SK-N-SH (cell line): ENCODE measurements at regions not wholly inside any gene's neighbourhood (a gene's known extent, or its start where the extent isn't known, plus 50 kb on each side); places are given as distances from the start of the nearest gene placed in this dataset.

Source experiments
- CTCF ChIA-PET: fragments of 300-600, 350-600 bp; formaldehyde crosslinking; extraction: SDS; loops from one replicate; lab custom pipeline; 2021; lab: Yijun Ruan, JAX
- POLR2A ChIA-PET: fragments of 350-600 bp; sonication (Branson Sonifier 250); formaldehyde crosslinking; extraction: SDS; loops from one replicate; lab custom pipeline; 2020; ENCODE audit warnings: antibody characterized with exemption, inconsistent platforms; lab: Yijun Ruan, JAX
- DNase-seq: peaks from one replicate; pipeline ENCODE4 v3.0.0; 2012
- H2AFZ ChIP-seq: fragments of 200-600 bp; sonication (generic); 2 replicates; pipeline ENCODE4 v1.8.1; 2016; ENCODE audit warnings: antibody characterized with exemption, mild to moderate bottlenecking, low read depth
- H3F3A ChIP-seq: fragments of 200-600 bp; sonication (generic); replicated peaks from 2 replicates; pipeline ENCODE3; 2016; ENCODE audit warnings: antibody characterized with exemption, mild to moderate bottlenecking; ENCODE audit not compliant: insufficient read depth
- H3K27ac ChIP-seq, 2 experiments: fragments of 200-500 bp in 1 of 2; fragments of 200-600 bp in 1 of 2; sonication (Bioruptor generic) in 1 of 2; sonication (generic), shearing (Covaris generic) in 1 of 2; 2 replicates each; pipeline versions ENCODE4 v1.5.1 to v1.6.1; 2014 to 2016; ENCODE audit warnings: low read depth in 2 of 2, inconsistent platforms in 1 of 2, low read length in 1 of 2, mild to moderate bottlenecking in 1 of 2, mixed read lengths in 1 of 2
- H3K27me3 ChIP-seq: fragments of 200-600 bp; sonication (generic), shearing (Covaris generic); 2 replicates; pipeline ENCODE4 v1.6.1; 2016; ENCODE audit warnings: mixed run types; ENCODE audit not compliant: insufficient read depth
- H3K36me3 ChIP-seq, 2 experiments: fragments of 200-500 bp in 1 of 2; fragments of 200-600 bp in 1 of 2; sonication (Bioruptor generic) in 1 of 2; sonication (generic) in 1 of 2; replicated peaks in 1 of 2; 2 replicates each; pipeline versions ENCODE3 to v1.5.1; 2014 to 2016; ENCODE audit warnings: low read length in 1 of 2, mild to moderate bottlenecking in 1 of 2; ENCODE audit not compliant: insufficient read depth in 2 of 2, control insufficient read depth in 1 of 2
- H3K4me1 ChIP-seq, 2 experiments: fragments of 200-500 bp in 1 of 2; fragments of 200-600 bp in 1 of 2; sonication (Bioruptor generic) in 1 of 2; sonication (generic), shearing (Covaris generic) in 1 of 2; 2 replicates each; pipeline versions ENCODE4 v1.5.1 to v1.6.1; 2014 to 2016; ENCODE audit warnings: low read depth in 1 of 2, low read length in 1 of 2, mixed run types in 1 of 2; ENCODE audit not compliant: insufficient read depth in 2 of 2, control insufficient read depth in 1 of 2
- H3K4me2 ChIP-seq: fragments of 200-600 bp; sonication (generic), shearing (Covaris generic); 2 replicates; pipeline ENCODE4 v1.6.1; 2017; ENCODE audit warnings: mixed run types
- H3K4me3 ChIP-seq, 2 experiments: fragments of 200-500 bp in 1 of 2; fragments of 200-600 bp in 1 of 2; sonication (Bioruptor generic) in 1 of 2; sonication (generic), shearing (Covaris generic) in 1 of 2; 2 replicates each; pipeline versions ENCODE4 v1.5.1 to v1.8.1; 2014 to 2016; ENCODE audit warnings: low read depth in 2 of 2, inconsistent platforms in 1 of 2, low read length in 1 of 2, mild to moderate bottlenecking in 1 of 2, mixed read lengths in 1 of 2, moderate library complexity in 1 of 2
- H3K79me2 ChIP-seq: fragments of 200-600 bp; sonication (generic); 2 replicates; pipeline ENCODE4 v1.8.1; 2017; ENCODE audit warnings: mild to moderate bottlenecking; ENCODE audit not compliant: insufficient read depth
- H3K9ac ChIP-seq: fragments of 200-600 bp; sonication (generic); 2 replicates; pipeline ENCODE4 v1.6.1; 2017; ENCODE audit warnings: mixed run types
- H3K9me2 ChIP-seq: fragments of 200-600 bp; sonication (generic); 2 replicates; pipeline ENCODE4 v1.6.1; 2017; ENCODE audit warnings: mixed run types
- H3K9me3 ChIP-seq: fragments of 200-600 bp; sonication (generic); 2 replicates; pipeline ENCODE4 v1.6.1; 2017; ENCODE audit warnings: mixed run types, mild to moderate bottlenecking, moderate library complexity
- H4K20me1 ChIP-seq: fragments of 200-600 bp; sonication (generic); 2 replicates; pipeline ENCODE4 v1.6.1; 2017; ENCODE audit warnings: mild to moderate bottlenecking, mixed run types; ENCODE audit not compliant: insufficient read depth
- CHD2 ChIP-seq: fragments of 150-350 bp; IDR thresholded peaks from 2 replicates; pipeline ENCODE4 v1.6.1; 2018; ENCODE audit warnings: low read length; ENCODE audit not compliant: partially characterized antibody
- CTCF ChIP-seq: fragments of 200-600 bp; sonication (generic); IDR thresholded peaks from 2 replicates; pipeline ENCODE4 v1.6.1; 2017; ENCODE audit warnings: antibody characterized with exemption, mild to moderate bottlenecking, moderate library complexity
- FOXJ3 ChIP-seq: sonication (generic); formaldehyde crosslinking; IDR thresholded peaks from 2 replicates; pipeline ENCODE4 v1.5.1; 2020; ENCODE audit warnings: mild to moderate bottlenecking, missing genetic modification reagents
- FOXM1 ChIP-seq: IDR thresholded peaks from 2 replicates; pipeline ENCODE4 v1.4.0; 2012; ENCODE audit warnings: low read depth, mild to moderate bottlenecking
- GABPA ChIP-seq: IDR thresholded peaks from 2 replicates; pipeline ENCODE4 v1.4.0; 2012; ENCODE audit warnings: low read depth, mild to moderate bottlenecking
- GATA2 ChIP-seq: sonication (generic); formaldehyde crosslinking; IDR thresholded peaks from 2 replicates; pipeline ENCODE4 v1.5.0; 2020; ENCODE audit warnings: mild to moderate bottlenecking, missing genetic modification reagents
- JUND ChIP-seq: IDR thresholded peaks from 2 replicates; pipeline ENCODE4 v1.4.0; 2012
- MEF2A ChIP-seq: IDR thresholded peaks from 2 replicates; pipeline ENCODE4 v1.4.0; 2012; ENCODE audit warnings: low read depth, borderline replicate concordance
- MXI1 ChIP-seq: IDR thresholded peaks from 2 replicates; pipeline ENCODE4 v1.6.1; 2012; ENCODE audit warnings: mild to moderate bottlenecking, low read depth, low read length, improper control_type of control experiment
- NRF1 ChIP-seq: IDR thresholded peaks from 2 replicates; pipeline ENCODE4 v1.6.1; 2012; ENCODE audit warnings: low read depth, mild to moderate bottlenecking, low read length
- RCOR1 ChIP-seq: fragments of 150-350 bp; IDR thresholded peaks from 2 replicates; pipeline ENCODE4 v1.6.1; 2017; ENCODE audit warnings: antibody characterized with exemption, low read length
- REST ChIP-seq: IDR thresholded peaks from 2 replicates; pipeline ENCODE4 v1.6.1; 2012; ENCODE audit warnings: mild to moderate bottlenecking, low read depth, low read length, moderate library complexity
- RFX5 ChIP-seq: IDR thresholded peaks from 2 replicates; pipeline ENCODE4 v1.6.1; 2012; ENCODE audit warnings: mild to moderate bottlenecking, improper control_type of control experiment, low read length
- SIN3A ChIP-seq: IDR thresholded peaks from 2 replicates; pipeline ENCODE4 v1.6.1; 2012; ENCODE audit warnings: low read depth, mild to moderate bottlenecking, low read length, moderate library complexity, borderline replicate concordance
- SMC3 ChIP-seq: IDR thresholded peaks from 2 replicates; pipeline ENCODE4 v1.6.1; 2012; ENCODE audit warnings: low read depth, low read length, improper control_type of control experiment
- TAF1 ChIP-seq: IDR thresholded peaks from 2 replicates; pipeline ENCODE4 v1.6.1; 2012; ENCODE audit warnings: low read depth, mild to moderate bottlenecking, low read length, moderate library complexity, borderline replicate concordance
- TEAD4 ChIP-seq: IDR thresholded peaks from 2 replicates; pipeline ENCODE4 v1.4.0; 2012; ENCODE audit warnings: mild to moderate bottlenecking, borderline replicate concordance; ENCODE audit not compliant: insufficient read depth
- YY1 ChIP-seq: IDR thresholded peaks from 2 replicates; pipeline ENCODE4 v1.4.0; 2012; ENCODE audit warnings: low read depth, mild to moderate bottlenecking
- WGBS: methylation state at CpG from one replicate; pipeline ENCODE4 v1.1.6; 2017; ENCODE audit warnings: low lambda C conversion rate; 5-methylcytosine and 5-hydroxymethylcytosine counted together
- TF ChIP-seq, protein P1 (sequence below): IDR thresholded peaks from 2 replicates; pipeline ENCODE4 v1.4.0; 2012; ENCODE audit warnings: low read depth
- TF ChIP-seq, protein P2 (sequence below): fragments of 150-350 bp; IDR thresholded peaks from 2 replicates; pipeline ENCODE4 v1.6.1; 2017; ENCODE audit warnings: antibody characterized with exemption, low read length, low read depth, borderline replicate concordance
- TF ChIP-seq, protein P3 (sequence below): IDR thresholded peaks from 2 replicates; pipeline ENCODE4 v1.4.0; 2012; ENCODE audit warnings: low read depth, borderline replicate concordance

DNA sequence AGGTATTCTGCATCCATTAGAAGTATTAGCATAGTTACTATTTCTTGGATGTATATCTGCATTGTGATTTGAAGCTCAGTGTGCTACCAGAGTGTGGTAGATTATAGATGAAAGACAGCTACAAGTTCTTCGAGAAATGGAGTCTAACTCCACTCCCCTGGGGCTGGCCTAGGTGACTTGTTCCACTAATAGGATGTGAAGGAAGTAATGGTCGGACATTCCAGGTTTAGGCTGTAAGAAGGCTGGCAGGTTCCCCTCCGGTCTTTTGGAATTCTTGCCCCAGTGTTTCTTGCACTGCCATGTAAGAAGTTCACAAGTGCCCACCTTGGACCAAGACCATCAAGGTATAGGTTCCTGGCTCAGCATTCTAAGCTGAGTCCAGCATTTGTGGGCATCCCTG lies 236.4 kb downstream of the FLRT2 start:
- no peak overlapping the region for H3K4me3 ChIP-seq
- CTCF ChIA-PET: no interaction called here
- 0% methylated on average over 2 of the region's 3 CpGs for WGBS

DNA sequence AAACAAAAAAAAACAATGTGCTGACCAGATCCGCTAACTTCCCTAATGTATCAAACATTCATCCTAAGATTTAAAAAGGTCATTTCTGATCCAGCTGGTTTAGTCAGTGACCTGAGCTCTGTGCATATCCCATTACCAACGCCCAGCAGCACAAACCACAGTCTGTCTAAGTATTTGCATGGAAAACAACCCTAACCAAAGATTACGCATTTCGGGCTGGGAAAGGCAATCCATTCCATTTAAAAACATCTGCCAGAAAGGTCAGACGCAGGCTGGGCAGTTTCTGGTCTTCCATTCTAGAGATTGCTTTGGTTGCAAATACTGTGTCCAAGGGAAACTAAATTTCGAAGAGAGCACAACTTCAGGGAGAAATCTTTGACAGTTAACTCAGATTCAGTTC lies 234.9 kb downstream of the FLRT2 start:
- no peaks in the 10 kb centered on the region for H3K9me3 ChIP-seq
- POLR2A ChIA-PET: no interaction called here
- CTCF ChIA-PET: no interaction called here
- TF ChIP-seq TEAD4 (no peak), CTCF (no peak), REST (no peak), JUND (no peak), YY1 (no peak), MEF2A (no peak)

More for the DNA sequence above, 236.4 kb downstream of the FLRT2 start:
- Histone ChIP-seq H3K27ac (no peak overlapping the region), H3K4me2 (no peak overlapping the region), H3K36me3 (no peaks in the 10 kb centered on the region), H4K20me1 (no peaks in the 10 kb centered on the region), H3F3A (no peaks in the 10 kb centered on the region), H3K4me1 (no peaks in the 10 kb centered on the region), H3K9ac (no peak overlapping the region), H3K27me3 (no peaks in the 10 kb centered on the region; the same call in 1 of the 2 replicates), H3K9me2 (no peaks in the 10 kb centered on the region), H2AFZ (no peak overlapping the region), H3K79me2 (no peaks in the 10 kb centered on the region), H3K9me3 (no peaks in the 10 kb centered on the region)
- DNase-seq: no peak
- no peak for TF ChIP-seq SMC3
- no peak for TF ChIP-seq RCOR1
- no peak for TF ChIP-seq SIN3A
- TF ChIP-seq MEF2A: no peak
- TF ChIP-seq, protein P1, sequence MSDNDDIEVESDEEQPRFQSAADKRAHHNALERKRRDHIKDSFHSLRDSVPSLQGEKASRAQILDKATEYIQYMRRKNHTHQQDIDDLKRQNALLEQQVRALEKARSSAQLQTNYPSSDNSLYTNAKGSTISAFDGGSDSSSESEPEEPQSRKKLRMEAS: no peak
- TF ChIP-seq TAF1: no peak
- no peak for TF ChIP-seq NRF1
- no peak for TF ChIP-seq GATA2 (CRISPR knock-in tag)
- TF ChIP-seq MXI1: no peak
- TF ChIP-seq, protein P2, sequence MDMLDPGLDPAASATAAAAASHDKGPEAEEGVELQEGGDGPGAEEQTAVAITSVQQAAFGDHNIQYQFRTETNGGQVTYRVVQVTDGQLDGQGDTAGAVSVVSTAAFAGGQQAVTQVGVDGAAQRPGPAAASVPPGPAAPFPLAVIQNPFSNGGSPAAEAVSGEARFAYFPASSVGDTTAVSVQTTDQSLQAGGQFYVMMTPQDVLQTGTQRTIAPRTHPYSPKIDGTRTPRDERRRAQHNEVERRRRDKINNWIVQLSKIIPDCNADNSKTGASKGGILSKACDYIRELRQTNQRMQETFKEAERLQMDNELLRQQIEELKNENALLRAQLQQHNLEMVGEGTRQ: no peak
- TF ChIP-seq, protein P3, sequence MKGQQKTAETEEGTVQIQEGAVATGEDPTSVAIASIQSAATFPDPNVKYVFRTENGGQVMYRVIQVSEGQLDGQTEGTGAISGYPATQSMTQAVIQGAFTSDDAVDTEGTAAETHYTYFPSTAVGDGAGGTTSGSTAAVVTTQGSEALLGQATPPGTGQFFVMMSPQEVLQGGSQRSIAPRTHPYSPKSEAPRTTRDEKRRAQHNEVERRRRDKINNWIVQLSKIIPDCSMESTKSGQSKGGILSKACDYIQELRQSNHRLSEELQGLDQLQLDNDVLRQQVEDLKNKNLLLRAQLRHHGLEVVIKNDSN: no peak
- no peak for TF ChIP-seq CHD2
- no peak for TF ChIP-seq FOXM1
- no peak for TF ChIP-seq GABPA
- TF ChIP-seq CTCF: no peak
- no peak for TF ChIP-seq RFX5
- no peak for TF ChIP-seq FOXJ3 (CRISPR knock-in tag)
- POLR2A ChIA-PET: no interaction called here

More for the DNA sequence above, 234.9 kb downstream of the FLRT2 start:
- Histone ChIP-seq H3K27ac (no peak overlapping the region), H3K9me2 (no peaks in the 10 kb centered on the region), H2AFZ (no peak overlapping the region), H3K9ac (no peak overlapping the region), H3K4me2 (no peak overlapping the region), H3K79me2 (no peaks in the 10 kb centered on the region), H4K20me1 (no peaks in the 10 kb centered on the region), H3K36me3 (no peaks in the 10 kb centered on the region), H3F3A (no peaks in the 10 kb centered on the region), H3K27me3 (no peaks in the 10 kb centered on the region; the same call in 1 of the 2 replicates), H3K4me1 (no peaks in the 10 kb centered on the region), H3K4me3 (no peak overlapping the region)
- WGBS: 22% methylated on average over 6 of the region's 6 CpGs
- DNase-seq: no peak
